ENCODE measurements at regions not wholly inside any gene's neighbourhood (a gene's known extent, or its start where the extent isn't known, plus 50 kb on each side); places are given as distances from the start of the nearest gene placed in this dataset.

DNA sequence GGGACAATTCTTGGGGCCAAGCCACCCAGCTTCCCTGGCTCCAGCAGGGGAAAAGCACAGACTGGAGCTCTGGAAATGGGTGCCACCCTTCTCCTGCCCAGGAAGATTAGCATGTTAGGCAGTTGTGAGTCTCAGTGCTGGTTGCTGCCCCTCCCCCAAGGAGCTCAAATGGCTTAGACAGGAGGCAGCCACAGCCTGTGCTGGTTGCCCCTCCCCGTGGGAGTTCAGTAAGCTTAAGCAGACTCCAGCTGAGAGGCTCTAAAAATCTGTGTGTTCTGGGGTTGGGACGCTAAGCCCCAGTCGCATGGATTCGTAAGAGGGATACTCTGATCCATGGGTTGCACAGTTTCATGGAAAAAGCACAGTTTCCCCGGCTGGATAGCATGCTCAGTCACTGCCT lies 92.7 kb upstream of the NDST3 start:
- no peak for DNase-seq

DNA sequence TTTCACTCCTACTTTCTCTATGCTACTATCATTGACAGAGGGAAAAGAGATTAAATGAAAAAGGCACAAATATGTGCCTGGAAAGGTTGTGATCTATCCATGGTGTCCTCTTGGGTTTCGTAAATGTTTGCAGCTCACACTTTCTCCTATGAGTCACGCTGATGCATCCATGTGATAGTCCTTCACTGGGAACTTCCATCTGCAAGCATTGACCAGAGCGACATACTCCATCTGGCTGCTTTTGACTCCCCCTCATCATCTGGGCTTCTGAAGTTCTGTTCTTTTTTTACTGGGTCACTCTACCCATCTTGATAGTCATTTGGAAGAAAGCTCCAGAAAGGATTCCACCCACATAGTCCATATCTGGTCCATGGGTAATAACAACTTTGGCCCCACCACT lies 84.7 kb upstream of the NDST3 start:
- TF ChIP-seq, protein P1, sequence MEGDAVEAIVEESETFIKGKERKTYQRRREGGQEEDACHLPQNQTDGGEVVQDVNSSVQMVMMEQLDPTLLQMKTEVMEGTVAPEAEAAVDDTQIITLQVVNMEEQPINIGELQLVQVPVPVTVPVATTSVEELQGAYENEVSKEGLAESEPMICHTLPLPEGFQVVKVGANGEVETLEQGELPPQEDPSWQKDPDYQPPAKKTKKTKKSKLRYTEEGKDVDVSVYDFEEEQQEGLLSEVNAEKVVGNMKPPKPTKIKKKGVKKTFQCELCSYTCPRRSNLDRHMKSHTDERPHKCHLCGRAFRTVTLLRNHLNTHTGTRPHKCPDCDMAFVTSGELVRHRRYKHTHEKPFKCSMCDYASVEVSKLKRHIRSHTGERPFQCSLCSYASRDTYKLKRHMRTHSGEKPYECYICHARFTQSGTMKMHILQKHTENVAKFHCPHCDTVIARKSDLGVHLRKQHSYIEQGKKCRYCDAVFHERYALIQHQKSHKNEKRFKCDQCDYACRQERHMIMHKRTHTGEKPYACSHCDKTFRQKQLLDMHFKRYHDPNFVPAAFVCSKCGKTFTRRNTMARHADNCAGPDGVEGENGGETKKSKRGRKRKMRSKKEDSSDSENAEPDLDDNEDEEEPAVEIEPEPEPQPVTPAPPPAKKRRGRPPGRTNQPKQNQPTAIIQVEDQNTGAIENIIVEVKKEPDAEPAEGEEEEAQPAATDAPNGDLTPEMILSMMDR (IDR thresholded peaks at IDR 0.05; ENCODE audit: low read depth, low read length, missing control alignments), result no peak
- Histone ChIP-seq H3K4me3 (ENCODE audit: low read depth, low read length) (no peak overlapping the region), H3K27ac (no peak overlapping the region), H3K36me3 (replicated peaks) (no peaks in the 10 kb centered on the region), H3K27me3 (replicated peaks) (no peaks in the 10 kb centered on the region)
- no peak for DNase-seq
- in situ Hi-C loops (cut with HindIII; ENCODE audit: low pct_ligation_motif_present, low sequenced_read_pairs), result no loop called here

More for the DNA sequence above, 92.7 kb upstream of the NDST3 start:
- in situ Hi-C loops (cut with HindIII; ENCODE audit: low pct_ligation_motif_present, low sequenced_read_pairs), result no loop called here
- Histone ChIP-seq H3K36me3 (replicated peaks) (no peaks in the 10 kb centered on the region), H3K27ac (no peak overlapping the region), H3K27me3 (replicated peaks) (no peaks in the 10 kb centered on the region), H3K4me3 (ENCODE audit: low read depth, low read length) (no peak overlapping the region)
- TF ChIP-seq, protein P1 (IDR thresholded peaks at IDR 0.05; ENCODE audit: low read depth, low read length, missing control alignments), result no peak

DNA sequence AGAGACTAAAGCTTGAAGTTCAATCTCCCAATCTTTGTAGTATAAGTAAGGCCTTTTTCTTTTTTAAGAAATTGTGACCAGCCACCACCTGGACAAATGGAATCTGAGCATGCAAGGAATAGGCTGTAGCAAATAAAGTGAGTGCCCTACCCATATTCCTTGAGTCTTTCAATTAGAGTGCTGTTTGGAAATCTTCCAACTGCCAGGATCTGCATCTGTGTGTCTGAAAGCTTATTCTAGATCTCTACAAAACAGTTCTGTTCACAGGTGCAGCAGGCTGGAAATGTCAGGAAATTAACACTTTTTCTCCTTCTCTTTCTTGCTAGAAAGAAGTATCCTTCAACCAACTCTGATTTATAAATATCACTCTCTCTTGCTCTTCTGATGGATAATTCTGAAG lies 76.7 kb upstream of the NDST3 start:
- TF ChIP-seq, protein P1 (IDR thresholded peaks at IDR 0.05; ENCODE audit: low read depth, low read length, missing control alignments), result no peak
- in situ Hi-C loops (cut with HindIII; ENCODE audit: low pct_ligation_motif_present, low sequenced_read_pairs), result no loop called here
- Histone ChIP-seq H3K36me3 (replicated peaks) (no peaks in the 10 kb centered on the region), H3K27me3 (replicated peaks) (no peaks in the 10 kb centered on the region), H3K4me3 (ENCODE audit: low read depth, low read length) (no peak overlapping the region), H3K27ac (no peak overlapping the region)
- no peak for DNase-seq

DNA sequence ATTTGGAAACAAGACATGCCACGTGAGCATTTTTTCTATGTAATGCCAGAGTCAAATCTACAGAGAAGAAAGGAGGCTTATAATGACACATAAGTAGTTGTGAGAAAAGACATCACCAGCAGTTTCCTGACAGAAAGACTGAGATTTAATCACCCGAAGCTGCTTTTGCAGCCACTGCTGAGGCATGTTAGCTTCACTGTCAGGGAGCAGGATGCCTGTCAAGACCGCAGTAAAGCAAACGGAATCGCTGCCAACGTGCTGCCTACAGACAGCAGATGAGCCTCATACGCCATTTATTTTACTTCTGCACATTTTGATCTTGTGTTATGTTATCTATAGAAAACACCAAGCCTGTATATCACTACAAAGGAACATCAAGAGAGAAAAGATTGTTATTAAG lies 68.7 kb upstream of the NDST3 start:
- in situ Hi-C loops (cut with HindIII; ENCODE audit: low pct_ligation_motif_present, low sequenced_read_pairs), result no loop called here
- Histone ChIP-seq H3K27ac (no peak overlapping the region), H3K27me3 (replicated peaks) (no peaks in the 10 kb centered on the region), H3K4me3 (ENCODE audit: low read depth, low read length) (no peak overlapping the region), H3K36me3 (replicated peaks) (no peaks in the 10 kb centered on the region)
- DNase-seq, result no peak
- TF ChIP-seq, protein P1 (IDR thresholded peaks at IDR 0.05; ENCODE audit: low read depth, low read length, missing control alignments), result no peak

DNA sequence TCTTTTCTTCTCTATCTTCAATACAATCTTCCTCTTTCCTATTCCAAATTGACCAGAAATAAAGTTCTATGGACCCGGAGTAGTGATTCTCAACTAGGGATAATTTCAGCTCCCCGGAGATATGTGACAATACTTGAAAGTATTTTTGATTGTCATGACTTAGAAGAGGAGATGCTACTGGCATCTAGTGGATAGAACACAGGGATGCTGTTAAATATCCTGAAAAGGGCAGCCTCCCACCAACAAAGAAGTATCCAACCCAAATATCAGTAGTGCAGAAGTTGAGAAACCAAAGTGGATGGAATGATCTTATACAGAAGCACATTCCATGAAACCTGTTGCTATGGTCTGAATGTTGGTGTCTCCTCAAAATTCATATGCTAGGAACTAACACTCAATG lies 65.7 kb upstream of the NDST3 start:
- in situ Hi-C loops (cut with HindIII; ENCODE audit: low pct_ligation_motif_present, low sequenced_read_pairs), result no loop called here
- Histone ChIP-seq H3K27ac (no peak overlapping the region), H3K36me3 (replicated peaks) (no peaks in the 10 kb centered on the region), H3K27me3 (replicated peaks) (no peaks in the 10 kb centered on the region), H3K4me3 (ENCODE audit: low read depth, low read length) (no peak overlapping the region)
- DNase-seq, result no peak
- TF ChIP-seq, protein P1 (IDR thresholded peaks at IDR 0.05; ENCODE audit: low read depth, low read length, missing control alignments), result no peak

DNA sequence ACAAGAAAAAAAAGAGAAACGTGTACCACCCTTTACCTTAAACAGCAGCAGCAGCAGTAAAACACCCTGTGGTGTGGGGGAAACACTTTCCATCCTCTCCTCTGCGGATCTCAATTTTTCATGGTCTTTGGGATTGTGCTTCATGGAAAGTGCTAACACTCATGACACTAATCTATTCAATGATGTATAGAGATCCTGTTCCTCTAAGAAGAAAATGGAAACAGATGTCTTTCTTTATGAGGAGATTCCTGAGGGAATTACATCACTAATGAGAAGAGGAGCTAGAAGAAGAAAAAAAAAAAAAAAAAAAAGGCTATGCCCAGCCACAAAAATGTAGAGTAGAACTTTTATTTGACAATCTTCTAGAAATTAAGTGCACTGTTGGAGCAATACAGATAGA lies 62.9 kb upstream of the NDST3 start:
- TF ChIP-seq, protein P1 (IDR thresholded peaks at IDR 0.05; ENCODE audit: low read depth, low read length, missing control alignments), result no peak
- Histone ChIP-seq H3K4me3 (ENCODE audit: low read depth, low read length) (no peak overlapping the region), H3K27me3 (replicated peaks) (no peaks in the 10 kb centered on the region), H3K27ac (no peak overlapping the region), H3K36me3 (replicated peaks) (no peaks in the 10 kb centered on the region)
- no peak for DNase-seq
- in situ Hi-C loops (cut with HindIII; ENCODE audit: low pct_ligation_motif_present, low sequenced_read_pairs), result no loop called here
